ENCODE measurements at regions not wholly inside any gene's neighbourhood (a gene's known extent, or its start where the extent isn't known, plus 50 kb on each side); places are given as distances from the start of the nearest gene placed in this dataset.

DNA sequence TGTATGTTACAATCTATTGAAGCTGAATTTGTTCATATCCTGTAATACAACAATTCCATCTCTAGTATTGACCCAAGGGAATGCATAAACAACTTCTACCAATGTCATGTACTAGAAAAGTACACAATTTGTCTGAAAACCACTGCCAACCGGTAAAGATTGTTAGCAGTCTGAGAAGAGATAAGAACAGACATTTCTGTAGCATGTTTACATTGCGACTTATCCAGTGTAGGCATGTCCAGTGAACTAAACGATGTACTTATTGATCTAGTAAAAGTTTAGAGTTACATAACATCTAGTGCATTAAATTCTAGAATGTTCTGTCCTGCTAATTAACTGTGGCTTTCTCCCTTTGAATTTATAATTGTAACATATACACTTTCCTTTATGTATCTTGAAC is 425.9 kb downstream of the SLITRK6 start:
- H4K20me1 ChIP-seq (ENCODE audit: low read length): no peaks in the 10 kb centered on the region
- H3F3A ChIP-seq (ENCODE audit: low read length, unreplicated experiment): no peaks in the 10 kb centered on the region
- ChIA-PET CTCF (no interaction called here), POLR2A (ENCODE audit: unreplicated experiment) (no interaction called here)
- ATAC-seq: peak; percentile 22
- H3K9me3 ChIP-seq (ENCODE audit: low read length): no peaks in the 10 kb centered on the region
- H3K4me1 ChIP-seq (ENCODE audit: insufficient read depth, low read length): peaks cover 12% of the 10 kb centered on the region; the same call in 1 of the 2 replicates
- no peak overlapping the region; the same call in 1 of the 2 replicates for H3K4me2 ChIP-seq (ENCODE audit: low read length)
- no peaks in the 10 kb centered on the region for H3K9me2 ChIP-seq (replicated peaks; ENCODE audit: low read length)
- no peak overlapping the region for H3K9ac ChIP-seq (ENCODE audit: low read length)
- H3K27ac ChIP-seq (ENCODE audit: low read length): no peak overlapping the region
- H3K36me3 ChIP-seq (ENCODE audit: low read depth, low read length): no peaks in the 10 kb centered on the region
- no peaks in the 10 kb centered on the region for H3K27me3 ChIP-seq (ENCODE audit: low read length)
- H3K4me3 ChIP-seq (ENCODE audit: low read length): no peak overlapping the region
- H2AFZ ChIP-seq (ENCODE audit: low read length): 0 out of 2 replicates have a peak overlapping the region, but pooled peaks have one; percentile 45
- BruUV-seq (replicated peaks): no TSS peak
- no peaks in the 10 kb centered on the region for H3K79me2 ChIP-seq (ENCODE audit: low read length)
- TF ChIP-seq EZH2phosphoT487 (IDR thresholded peaks at IDR 0.05; ENCODE audit: borderline replicate concordance, low read length) (no peak), CTCF (conservative IDR thresholded peaks at IDR 0.05; ENCODE audit: low read depth, low read length) (no peak), EZH2 (IDR thresholded peaks at IDR 0.05; ENCODE audit: low read length, unreplicated experiment) (no peak)
- peak; percentile 36 for DNase-seq
- intact Hi-C loops (cut with micrococcal nuclease): loop anchor here (10.0 kb wide), 1 partner anchor 131 kb away; no protein-coding TSS in a partner anchor

DNA sequence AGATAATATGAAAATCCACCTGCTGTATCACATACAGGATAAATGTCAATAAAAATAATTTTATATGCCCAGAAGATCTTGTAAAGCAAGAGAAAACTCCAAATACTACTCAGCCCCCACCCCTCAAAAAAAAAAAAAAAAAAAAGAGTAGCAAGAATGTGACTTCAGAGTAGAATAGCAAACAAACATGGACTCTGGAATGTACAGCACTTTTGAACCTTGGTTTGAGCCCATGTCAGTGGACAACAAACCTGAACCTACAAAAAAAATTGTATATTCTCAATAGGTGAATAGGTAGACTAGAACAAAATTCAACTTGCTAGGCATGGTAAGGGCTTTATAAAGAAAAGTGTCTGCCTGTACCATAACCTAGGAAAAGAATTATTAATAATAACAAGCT is 428.0 kb downstream of the SLITRK6 start:
- Histone ChIP-seq H4K20me1 (ENCODE audit: low read length) (no peaks in the 10 kb centered on the region), H3K9me2 (replicated peaks; ENCODE audit: low read length) (no peaks in the 10 kb centered on the region), H2AFZ (ENCODE audit: low read length) (no peak overlapping the region), H3K4me2 (ENCODE audit: low read length) (no peak overlapping the region), H3K4me1 (ENCODE audit: insufficient read depth, low read length) (peaks cover 26% of the 10 kb centered on the region), H3K27me3 (ENCODE audit: low read length) (no peaks in the 10 kb centered on the region), H3K79me2 (ENCODE audit: low read length) (no peaks in the 10 kb centered on the region), H3K9ac (ENCODE audit: low read length) (no peak overlapping the region), H3K27ac (ENCODE audit: low read length) (no peak overlapping the region), H3F3A (ENCODE audit: low read length, unreplicated experiment) (no peaks in the 10 kb centered on the region), H3K4me3 (ENCODE audit: low read length) (no peak overlapping the region), H3K9me3 (ENCODE audit: low read length) (no peaks in the 10 kb centered on the region), H3K36me3 (ENCODE audit: low read depth, low read length) (no peaks in the 10 kb centered on the region)
- intact Hi-C loops (cut with micrococcal nuclease): loop anchor here (10.0 kb wide), 1 partner anchor 134 kb away; no protein-coding TSS in a partner anchor
- CTCF ChIA-PET: no interaction called here
- POLR2A ChIA-PET (ENCODE audit: unreplicated experiment): no interaction called here
- BruUV-seq (replicated peaks): no TSS peak
- ATAC-seq (no peak), DNase-seq (no peak)
- no peak for TF ChIP-seq CTCF (conservative IDR thresholded peaks at IDR 0.05; ENCODE audit: low read depth, low read length)
- TF ChIP-seq EZH2 (IDR thresholded peaks at IDR 0.05; ENCODE audit: low read length, unreplicated experiment): no peak
- no peak for TF ChIP-seq EZH2phosphoT487 (IDR thresholded peaks at IDR 0.05; ENCODE audit: borderline replicate concordance, low read length)

GRCh38 chr13:85368686-85369085 is 430.5 kb downstream of the SLITRK6 start:
- H3K4me3 ChIP-seq (ENCODE audit: low read length): no peak overlapping the region
- no peak overlapping the region for H3K9ac ChIP-seq (ENCODE audit: low read length)
- no peak for DNase-seq
- H3K36me3 ChIP-seq (ENCODE audit: low read depth, low read length): no peaks in the 10 kb centered on the region
- no peaks in the 10 kb centered on the region for H3K27me3 ChIP-seq (ENCODE audit: low read length)
- ChIA-PET POLR2A (ENCODE audit: unreplicated experiment) (no interaction called here), CTCF (no interaction called here)
- BruUV-seq (replicated peaks): no TSS peak
- ATAC-seq: no peak
- no peak overlapping the region for H3K4me2 ChIP-seq (ENCODE audit: low read length)
- intact Hi-C loops (cut with micrococcal nuclease): no loop called here
- no peaks in the 10 kb centered on the region for H3K9me3 ChIP-seq (ENCODE audit: low read length)
- TF ChIP-seq CTCF (conservative IDR thresholded peaks at IDR 0.05; ENCODE audit: low read depth, low read length) (no peak), EZH2phosphoT487 (IDR thresholded peaks at IDR 0.05; ENCODE audit: borderline replicate concordance, low read length) (no peak), EZH2 (IDR thresholded peaks at IDR 0.05; ENCODE audit: low read length, unreplicated experiment) (no peak)
- H3K9me2 ChIP-seq (replicated peaks; ENCODE audit: low read length): no peaks in the 10 kb centered on the region
- H3K79me2 ChIP-seq (ENCODE audit: low read length): no peaks in the 10 kb centered on the region
- H2AFZ ChIP-seq (ENCODE audit: low read length): no peak overlapping the region
- peaks cover 27% of the 10 kb centered on the region for H3K4me1 ChIP-seq (ENCODE audit: insufficient read depth, low read length)
- no peaks in the 10 kb centered on the region for H3F3A ChIP-seq (ENCODE audit: low read length, unreplicated experiment)
- H3K27ac ChIP-seq (ENCODE audit: low read length): no peak overlapping the region
- no peaks in the 10 kb centered on the region for H4K20me1 ChIP-seq (ENCODE audit: low read length)
